ENCODE measurements at regions not wholly inside any gene's neighbourhood (a gene's known extent, or its start where the extent isn't known, plus 50 kb on each side); places are given as distances from the start of the nearest gene placed in this dataset.

DNA sequence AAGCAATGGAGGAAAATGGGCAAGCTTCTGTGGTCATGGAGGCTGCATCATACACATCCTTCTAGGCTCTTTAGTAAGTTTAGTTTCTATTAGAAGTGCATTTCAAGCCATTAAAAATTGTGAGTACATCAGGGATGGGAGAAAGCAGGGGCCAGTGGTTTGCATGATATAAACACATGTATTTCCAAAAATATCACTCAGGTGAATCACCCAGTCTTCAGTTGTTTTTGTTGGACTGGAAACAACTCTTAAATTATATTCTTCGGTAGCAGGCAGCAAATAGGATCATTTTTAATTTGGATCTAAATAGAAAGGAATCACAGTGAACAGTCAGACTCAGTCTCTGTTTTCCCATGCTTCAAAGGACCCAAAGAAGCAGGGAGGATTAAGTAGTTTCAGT lies 657.9 kb downstream of the TLR4 start:
- TF ChIP-seq, protein P1, sequence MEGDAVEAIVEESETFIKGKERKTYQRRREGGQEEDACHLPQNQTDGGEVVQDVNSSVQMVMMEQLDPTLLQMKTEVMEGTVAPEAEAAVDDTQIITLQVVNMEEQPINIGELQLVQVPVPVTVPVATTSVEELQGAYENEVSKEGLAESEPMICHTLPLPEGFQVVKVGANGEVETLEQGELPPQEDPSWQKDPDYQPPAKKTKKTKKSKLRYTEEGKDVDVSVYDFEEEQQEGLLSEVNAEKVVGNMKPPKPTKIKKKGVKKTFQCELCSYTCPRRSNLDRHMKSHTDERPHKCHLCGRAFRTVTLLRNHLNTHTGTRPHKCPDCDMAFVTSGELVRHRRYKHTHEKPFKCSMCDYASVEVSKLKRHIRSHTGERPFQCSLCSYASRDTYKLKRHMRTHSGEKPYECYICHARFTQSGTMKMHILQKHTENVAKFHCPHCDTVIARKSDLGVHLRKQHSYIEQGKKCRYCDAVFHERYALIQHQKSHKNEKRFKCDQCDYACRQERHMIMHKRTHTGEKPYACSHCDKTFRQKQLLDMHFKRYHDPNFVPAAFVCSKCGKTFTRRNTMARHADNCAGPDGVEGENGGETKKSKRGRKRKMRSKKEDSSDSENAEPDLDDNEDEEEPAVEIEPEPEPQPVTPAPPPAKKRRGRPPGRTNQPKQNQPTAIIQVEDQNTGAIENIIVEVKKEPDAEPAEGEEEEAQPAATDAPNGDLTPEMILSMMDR (IDR thresholded peaks at IDR 0.05), result no peak
- TF ChIP-seq POLR2A (IDR thresholded peaks at IDR 0.05), result no peak

Measured in upper lobe of left lung (tissue), 4 donors.